ELR (cell line): ENCODE measurements at regions not wholly inside any gene's neighbourhood (a gene's known extent, or its start where the extent isn't known, plus 50 kb on each side); places are given as distances from the start of the nearest gene placed in this dataset.

Experiments used
- DNase-seq: peaks from one replicate; pipeline ENCODE4 v3.0.0-alpha.2; 2015; ENCODE audit warnings: low read depth

- DNase-seq, result peak; percentile 16
Measured at GRCh38 chr6:6891949-6892461, 215.8 kb upstream of the RREB1 start.

- DNase-seq, result no peak
Measured at GRCh38 chr6:6892744-6893583, 214.8 kb upstream of the RREB1 start.

- DNase-seq, result peak; percentile 43
Measured at GRCh38 chr6:6893701-6894100, 214.1 kb upstream of the RREB1 start.

GRCh38 chr6:6895929-6896328 is 211.8 kb upstream of the RREB1 start:
- no peak for DNase-seq

GRCh38 chr6:6897140-6897539 is 210.6 kb upstream of the RREB1 start:
- no peak for DNase-seq

- DNase-seq, result no peak
Measured at GRCh38 chr6:6900569-6901204, 207.1 kb upstream of the RREB1 start.

GRCh38 chr6:6901205-6901719 is 206.5 kb upstream of the RREB1 start:
- no peak for DNase-seq

GRCh38 chr6:6901945-6902344 is 205.8 kb upstream of the RREB1 start:
- DNase-seq, result no peak

GRCh38 chr6:6905961-6906518 is 201.7 kb upstream of the RREB1 start:
- no peak for DNase-seq

GRCh38 chr6:6906570-6907213 is 201.1 kb upstream of the RREB1 start:
- no peak for DNase-seq

GRCh38 chr6:6907286-6907685 is 200.5 kb upstream of the RREB1 start:
- DNase-seq, result no peak

GRCh38 chr6:6908121-6908520 is 199.6 kb upstream of the RREB1 start:
- no peak for DNase-seq

- DNase-seq, result no peak
Measured at GRCh38 chr6:6909111-6909510, 198.7 kb upstream of the RREB1 start.

- peak; percentile 6 for DNase-seq
Measured at GRCh38 chr6:6910734-6911295, 196.9 kb upstream of the RREB1 start.

- no peak for DNase-seq
Measured at GRCh38 chr6:6911391-6911790, 196.4 kb upstream of the RREB1 start.

GRCh38 chr6:6912817-6913744 is 194.7 kb upstream of the RREB1 start:
- DNase-seq, result no peak

- DNase-seq, result peak; percentile 13
Measured at GRCh38 chr6:6915219-6915618, 192.5 kb upstream of the RREB1 start.

- DNase-seq, result peak; percentile 4
Measured at GRCh38 chr6:6915813-6916547, 191.8 kb upstream of the RREB1 start.

- peak; percentile 48 for DNase-seq
Measured at GRCh38 chr6:6916598-6916997, 191.2 kb upstream of the RREB1 start.
